KG1 (cell line): ENCODE measurements at regions not wholly inside any gene's neighbourhood (a gene's known extent, or its start where the extent isn't known, plus 50 kb on each side); places are given as distances from the start of the nearest gene placed in this dataset.

ENCODE experiments used
- DNase-seq: peaks from one replicate; lab custom pipeline; 2025; lab: John Stamatoyannopoulos, UW

GRCh38 chr5:117497601-117498000 lies 923.0 kb upstream of the SEMA6A start:
- no peak for DNase-seq

DNA sequence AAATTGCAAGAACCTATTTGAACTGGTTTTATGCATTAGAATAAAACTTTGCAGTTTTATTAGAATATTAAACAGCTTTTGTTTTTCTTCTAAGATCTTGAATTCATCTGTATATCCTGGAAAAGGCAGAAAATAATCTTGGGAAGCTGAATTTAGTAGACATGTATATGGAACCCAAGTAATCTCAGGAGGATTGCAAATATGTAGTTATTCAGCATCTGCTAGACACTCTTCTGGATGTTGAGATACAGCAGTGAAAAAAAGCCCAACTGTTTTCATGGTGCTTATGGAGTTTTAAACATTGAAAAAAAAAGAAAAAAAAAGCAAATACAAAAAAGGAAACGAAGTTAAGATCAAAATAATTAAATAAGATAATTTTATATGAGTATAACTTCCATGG lies 922.2 kb upstream of the SEMA6A start:
- no peak for DNase-seq

- DNase-seq = no peak
Measured at GRCh38 chr5:117494188-117494587, 919.6 kb upstream of the SEMA6A start.

- DNase-seq = no peak
Measured at GRCh38 chr5:117488976-117489500, 914.4 kb upstream of the SEMA6A start.

DNA sequence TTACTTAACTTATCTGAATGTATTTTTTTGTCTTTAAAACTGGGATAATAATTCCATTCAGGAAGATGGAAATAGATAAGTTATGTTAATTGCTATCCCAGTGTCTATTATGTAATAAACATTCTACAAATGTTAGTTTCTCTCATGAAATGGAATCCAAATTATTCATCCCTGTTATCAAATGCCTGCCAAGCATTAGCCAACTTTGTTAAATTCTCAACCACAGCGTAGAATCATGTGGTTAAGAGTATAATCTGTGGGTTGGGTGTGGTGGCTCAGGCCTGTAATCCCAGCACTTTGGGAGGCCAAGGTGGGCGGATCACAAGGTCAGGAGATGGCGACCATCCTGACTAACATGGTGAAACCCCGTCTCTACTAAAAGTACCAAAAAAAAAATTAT lies 912.9 kb upstream of the SEMA6A start:
- DNase-seq = no peak

- no peak for DNase-seq
Measured at GRCh38 chr5:117486879-117487391, 912.3 kb upstream of the SEMA6A start.

- no peak for DNase-seq
Measured at GRCh38 chr5:117486261-117486660, 911.6 kb upstream of the SEMA6A start.

- DNase-seq = no peak
Measured at GRCh38 chr5:117475919-117476318, 901.3 kb upstream of the SEMA6A start.

DNA sequence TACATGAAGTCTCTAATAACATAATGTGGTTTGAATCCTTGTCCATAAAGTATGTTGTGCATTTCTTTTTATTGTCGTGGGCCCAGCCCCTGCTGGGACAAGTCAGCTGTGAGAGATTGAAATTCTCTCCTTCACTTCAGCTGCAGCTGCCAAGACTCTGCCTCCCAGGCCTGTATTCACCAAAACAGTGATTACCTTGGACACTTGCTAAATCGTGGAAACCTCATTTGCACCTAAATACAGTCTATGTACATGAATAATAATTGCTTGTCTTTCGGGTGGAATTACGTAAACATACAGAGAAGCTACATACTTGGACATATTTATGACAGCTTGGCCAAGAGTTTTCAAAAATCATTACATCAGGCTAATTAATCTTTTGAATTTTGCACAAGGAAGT lies 898.5 kb upstream of the SEMA6A start:
- DNase-seq = no peak

DNA sequence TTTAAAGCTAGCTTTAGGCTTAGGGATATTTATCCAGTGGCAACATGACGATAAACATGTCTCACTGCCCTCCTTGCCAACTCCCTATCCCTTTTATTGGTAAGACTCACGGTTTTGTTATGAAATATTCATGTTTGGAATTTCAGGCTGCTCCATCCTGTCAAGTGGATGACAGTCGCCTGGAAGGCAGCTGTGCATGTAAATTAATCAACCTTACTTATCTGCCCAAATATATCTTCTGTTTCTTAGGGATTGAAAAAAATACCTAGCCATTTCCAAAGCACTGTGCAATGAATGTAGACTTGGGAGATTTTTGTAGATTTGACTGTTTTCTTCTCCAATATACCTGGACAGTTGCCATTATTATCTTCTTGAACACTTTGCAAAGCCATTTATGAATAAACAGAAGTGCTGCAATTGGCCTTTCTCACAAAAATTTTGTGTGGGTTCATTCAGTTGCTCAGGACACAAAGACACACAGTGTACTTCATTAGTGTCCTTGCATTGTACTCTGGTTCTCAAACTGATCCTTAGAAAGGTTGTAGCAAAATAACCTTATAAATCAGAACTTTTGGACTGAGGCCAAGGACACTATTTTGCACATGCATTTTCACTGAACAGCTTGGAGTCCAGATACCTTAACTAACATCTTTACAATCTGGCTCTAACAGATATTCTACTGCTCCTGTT lies 889.4 kb upstream of the SEMA6A start:
- no peak for DNase-seq

DNA sequence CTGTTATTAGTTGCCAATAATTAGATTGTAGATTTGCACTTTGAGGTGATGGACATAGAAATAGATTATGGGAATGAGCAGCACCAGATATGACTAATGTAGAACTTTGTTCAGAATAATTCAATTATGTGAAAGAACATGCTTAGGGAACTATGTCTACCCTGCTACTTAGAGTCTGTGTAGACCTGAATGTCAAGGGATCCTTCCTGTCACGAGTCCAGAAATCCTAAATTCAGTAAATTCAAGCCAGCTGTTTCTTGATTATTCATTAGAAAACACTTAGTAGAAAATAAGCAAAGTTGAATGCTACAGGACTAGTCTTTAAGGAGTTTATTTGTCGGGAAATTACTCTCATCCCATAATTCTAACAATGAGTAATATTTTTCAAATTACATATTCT lies 887.3 kb upstream of the SEMA6A start:
- DNase-seq = no peak

DNA sequence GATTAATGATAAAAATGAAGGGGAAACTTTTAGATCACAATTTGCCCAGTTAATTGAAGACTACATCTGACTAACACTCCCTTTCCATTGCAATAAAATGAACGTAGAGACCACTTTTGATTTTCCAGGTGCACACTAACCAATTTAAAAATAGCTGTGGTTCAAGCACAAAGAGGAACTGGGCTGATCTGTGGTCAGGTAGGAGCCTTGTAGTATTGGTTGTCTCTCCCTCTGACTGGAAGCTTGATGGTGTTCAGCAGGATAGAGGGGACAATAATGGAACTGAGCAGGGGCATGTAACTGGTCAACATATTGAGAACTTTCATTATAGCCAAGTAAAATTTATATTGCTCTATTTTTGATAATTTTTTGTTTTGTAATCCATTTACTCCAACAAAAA lies 886.8 kb upstream of the SEMA6A start:
- DNase-seq = no peak

DNA sequence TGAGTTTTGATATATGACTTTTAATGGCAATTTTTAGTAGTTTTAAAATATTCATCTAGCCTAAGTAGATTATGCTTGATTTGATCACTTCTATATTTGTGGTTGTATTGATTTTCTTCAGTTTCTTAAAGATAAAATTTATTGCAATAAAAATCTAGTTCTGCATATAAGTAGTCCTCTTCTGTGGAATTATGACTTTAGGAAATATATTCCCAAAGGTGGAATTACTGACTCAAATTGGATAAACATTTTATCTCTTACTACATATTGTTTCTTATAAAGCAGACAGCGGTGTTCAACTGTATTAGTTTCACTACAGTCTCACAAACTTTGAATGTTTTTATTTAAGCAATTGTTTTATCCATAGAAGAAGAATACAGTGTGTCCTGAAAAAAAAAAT lies 883.0 kb upstream of the SEMA6A start:
- no peak for DNase-seq

- no peak for DNase-seq
Measured at GRCh38 chr5:117456866-117457470, 882.3 kb upstream of the SEMA6A start.

DNA sequence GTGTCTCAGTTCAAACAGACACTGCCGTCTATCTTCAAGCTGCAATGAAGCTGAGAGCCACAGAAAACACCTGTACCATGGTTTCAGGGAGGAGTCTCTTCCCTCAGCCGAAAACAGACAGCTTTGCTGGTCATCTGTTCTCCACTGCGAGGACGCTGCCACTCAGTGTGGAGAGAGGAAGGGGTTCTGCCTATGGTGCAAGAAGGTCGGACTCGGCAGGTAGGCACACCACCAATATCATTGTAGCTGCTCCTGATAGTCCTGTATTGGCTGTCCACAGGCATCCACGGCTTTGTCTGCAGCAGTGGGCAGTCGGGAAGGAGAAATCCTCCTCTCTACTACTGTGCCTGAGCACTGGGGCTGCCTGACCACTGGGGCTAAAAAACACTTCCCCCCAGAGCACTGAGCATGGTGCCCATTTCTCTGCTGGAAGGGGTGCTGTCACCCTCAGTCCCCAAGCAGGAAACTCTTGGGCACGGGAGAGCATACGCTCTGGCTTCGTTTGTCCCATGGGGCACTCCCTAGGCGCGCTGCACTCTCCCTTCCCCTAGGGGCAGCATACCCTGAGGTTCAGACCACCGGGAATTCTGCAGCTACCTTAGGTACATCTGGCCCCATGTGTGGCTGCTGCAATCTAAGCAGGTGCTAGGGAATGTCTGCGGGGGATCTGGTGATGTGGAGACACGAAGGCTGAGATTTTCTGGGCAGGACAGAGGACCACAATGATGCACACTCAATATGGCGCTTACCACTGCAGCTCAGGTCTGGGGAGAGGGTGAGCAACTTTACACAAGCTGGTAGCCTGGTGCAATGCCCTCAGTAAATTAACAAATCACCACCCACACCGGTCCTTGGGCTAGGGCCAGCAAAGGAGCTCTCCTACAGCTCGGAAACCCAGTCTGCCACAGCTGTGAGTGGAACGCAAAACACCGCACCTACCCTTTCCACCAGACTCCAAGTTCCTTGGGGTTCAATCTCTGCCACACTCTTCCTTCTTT lies 880.9 kb upstream of the SEMA6A start:
- no peak for DNase-seq

- DNase-seq = no peak
Measured at GRCh38 chr5:117454716-117455212, 880.1 kb upstream of the SEMA6A start.

DNA sequence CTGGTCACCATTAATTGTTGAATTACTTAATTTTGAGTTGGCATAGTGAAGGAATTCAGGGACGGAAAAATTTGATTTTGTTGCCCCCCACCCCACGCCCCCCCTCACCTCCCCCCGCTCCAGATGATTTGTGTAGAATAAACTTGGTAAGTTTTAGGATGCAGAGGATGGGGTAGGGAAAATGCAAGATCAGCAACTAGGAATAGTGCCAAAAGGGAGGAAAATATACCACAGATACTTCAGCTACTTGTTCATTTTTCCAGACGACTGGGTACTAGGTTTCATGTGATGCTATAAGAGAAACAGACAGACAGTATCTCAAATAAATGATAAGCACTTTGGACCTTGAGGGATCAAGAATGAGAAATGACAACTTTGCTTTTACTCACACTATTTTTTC lies 862.2 kb upstream of the SEMA6A start:
- DNase-seq = no peak

GRCh38 chr5:117435203-117435602 lies 860.6 kb upstream of the SEMA6A start:
- no peak for DNase-seq

DNA sequence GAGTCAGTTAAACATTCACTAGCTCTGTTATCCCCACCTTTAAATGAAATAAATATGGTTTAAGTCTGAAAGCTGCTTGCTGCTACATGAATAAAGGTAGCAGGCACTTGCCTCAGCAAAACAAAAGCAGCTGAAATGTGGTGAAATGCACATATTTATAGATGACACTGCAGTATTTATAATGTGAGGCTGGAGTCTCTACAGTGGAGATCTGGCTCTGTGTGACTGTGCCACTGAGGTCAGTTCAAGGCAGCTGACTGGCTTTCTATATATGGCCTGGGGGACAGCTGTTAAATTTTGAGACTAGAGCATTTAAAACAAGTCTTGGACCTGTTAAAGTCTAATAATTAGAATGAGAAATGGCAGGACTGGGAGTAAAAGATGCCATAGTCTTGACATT lies 859.6 kb upstream of the SEMA6A start:
- DNase-seq = no peak

GRCh38 chr5:117433818-117434217 lies 859.2 kb upstream of the SEMA6A start:
- no peak for DNase-seq

- DNase-seq = no peak
Measured at GRCh38 chr5:117431091-117431490, 856.5 kb upstream of the SEMA6A start.

DNA sequence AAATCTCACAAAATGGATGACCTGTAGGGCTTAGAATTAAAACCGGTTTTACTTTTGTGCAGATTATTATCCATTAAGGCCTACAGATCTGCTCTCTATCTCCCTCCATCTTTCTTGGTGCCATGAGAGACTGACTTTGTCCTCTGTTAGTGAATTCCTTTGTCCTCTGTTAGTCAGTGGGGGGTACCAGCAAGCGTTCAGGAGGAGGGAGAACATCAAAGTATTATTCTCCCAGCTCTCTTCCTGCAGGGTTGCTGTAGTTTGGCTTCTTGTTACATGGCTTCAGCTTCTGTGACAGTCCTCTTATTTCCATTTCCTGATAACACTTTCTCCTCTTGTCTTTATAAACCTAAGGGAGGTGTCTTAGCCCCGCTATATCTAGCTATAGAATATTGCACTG lies 850.5 kb upstream of the SEMA6A start:
- DNase-seq = no peak
